ENCODE measurements at regions not wholly inside any gene's neighbourhood (a gene's known extent, or its start where the extent isn't known, plus 50 kb on each side); places are given as distances from the start of the nearest gene placed in this dataset.

- Histone ChIP-seq H3K9me3 (ENCODE audit: control insufficient read depth in 1 of 2, low read length in 2 of 2) (no peaks in the 10 kb centered on the region), H3K4me3 (ENCODE audit: low read depth in 1 of 2, low read length in 2 of 2) (no peak overlapping the region), H3K27ac (ENCODE audit: low read length) (no peak overlapping the region), H3K27me3 (ENCODE audit: low read depth, low read length) (no peaks in the 10 kb centered on the region), H3K4me1 (ENCODE audit: control insufficient read depth in 1 of 2, insufficient read depth in 2 of 2, low read length in 2 of 2) (peaks cover 0 to 15% of the 10 kb centered on the region in 2 donors), H3K36me3 (ENCODE audit: control insufficient read depth in 1 of 2, insufficient read depth in 2 of 2, low read length in 2 of 2) (no peaks in the 10 kb centered on the region)
Measured at GRCh38 chr10:78451592-78451991, 417.9 kb downstream of the RPS24 start.

GRCh38 chr10:78454123-78454645 is 420.5 kb downstream of the RPS24 start:
- Histone ChIP-seq H3K4me1 (ENCODE audit: control insufficient read depth in 1 of 2, insufficient read depth in 2 of 2, low read length in 2 of 2) (peaks cover 0 to 15% of the 10 kb centered on the region in 2 donors), H3K27ac (ENCODE audit: low read length) (no peak overlapping the region), H3K36me3 (ENCODE audit: control insufficient read depth in 1 of 2, insufficient read depth in 2 of 2, low read length in 2 of 2) (no peaks in the 10 kb centered on the region), H3K4me3 (ENCODE audit: low read depth in 1 of 2, low read length in 2 of 2) (no peak overlapping the region), H3K27me3 (ENCODE audit: low read depth, low read length) (no peaks in the 10 kb centered on the region), H3K9me3 (ENCODE audit: control insufficient read depth in 1 of 2, low read length in 2 of 2) (no peaks in the 10 kb centered on the region)

- Histone ChIP-seq H3K36me3 (ENCODE audit: control insufficient read depth in 1 of 2, insufficient read depth in 2 of 2, low read length in 2 of 2) (no peaks in the 10 kb centered on the region), H3K27me3 (ENCODE audit: low read depth, low read length) (no peaks in the 10 kb centered on the region), H3K27ac (ENCODE audit: low read length) (no peak overlapping the region), H3K9me3 (ENCODE audit: control insufficient read depth in 1 of 2, low read length in 2 of 2) (no peaks in the 10 kb centered on the region), H3K4me1 (ENCODE audit: control insufficient read depth in 1 of 2, insufficient read depth in 2 of 2, low read length in 2 of 2) (peaks cover 0 to 15% of the 10 kb centered on the region in 2 donors), H3K4me3 (ENCODE audit: low read depth in 1 of 2, low read length in 2 of 2) (no peak overlapping the region)
Measured at GRCh38 chr10:78455236-78455635, 421.6 kb downstream of the RPS24 start.

GRCh38 chr10:78455811-78456210 is 422.1 kb downstream of the RPS24 start:
- Histone ChIP-seq H3K27me3 (ENCODE audit: low read depth, low read length) (no peaks in the 10 kb centered on the region), H3K4me3 (ENCODE audit: low read depth in 1 of 2, low read length in 2 of 2) (no peak overlapping the region), H3K27ac (ENCODE audit: low read length) (no peak overlapping the region), H3K9me3 (ENCODE audit: control insufficient read depth in 1 of 2, low read length in 2 of 2) (no peaks in the 10 kb centered on the region), H3K4me1 (ENCODE audit: control insufficient read depth in 1 of 2, insufficient read depth in 2 of 2, low read length in 2 of 2) (peaks cover 0 to 15% of the 10 kb centered on the region in 2 donors), H3K36me3 (ENCODE audit: control insufficient read depth in 1 of 2, insufficient read depth in 2 of 2, low read length in 2 of 2) (no peaks in the 10 kb centered on the region)

- no peaks in the 10 kb centered on the region for H3K27me3 ChIP-seq (ENCODE audit: low read depth, low read length)
- H3K36me3 ChIP-seq (ENCODE audit: control insufficient read depth in 1 of 2, insufficient read depth in 2 of 2, low read length in 2 of 2): no peaks in the 10 kb centered on the region
Measured at GRCh38 chr10:78456649-78457400, 423.2 kb downstream of the RPS24 start.

GRCh38 chr10:78457804-78458482 is 424.3 kb downstream of the RPS24 start:
- H3K27me3 ChIP-seq (ENCODE audit: low read depth, low read length): no peaks in the 10 kb centered on the region
- no peaks in the 10 kb centered on the region for H3K9me3 ChIP-seq (ENCODE audit: control insufficient read depth in 1 of 2, low read length in 2 of 2)
- H3K27ac ChIP-seq (ENCODE audit: low read length): no peak overlapping the region
- peaks cover 0 to 6% of the 10 kb centered on the region in 2 donors for H3K4me1 ChIP-seq (ENCODE audit: control insufficient read depth in 1 of 2, insufficient read depth in 2 of 2, low read length in 2 of 2)
- H3K36me3 ChIP-seq (ENCODE audit: control insufficient read depth in 1 of 2, insufficient read depth in 2 of 2, low read length in 2 of 2): no peaks in the 10 kb centered on the region
- H3K4me3 ChIP-seq (ENCODE audit: low read depth in 1 of 2, low read length in 2 of 2): no peak overlapping the region

More at GRCh38 chr10:78456649-78457400, 423.2 kb downstream of the RPS24 start:
- peaks cover 0 to 6% of the 10 kb centered on the region in 2 donors for H3K4me1 ChIP-seq (ENCODE audit: control insufficient read depth in 1 of 2, insufficient read depth in 2 of 2, low read length in 2 of 2)
- no peaks in the 10 kb centered on the region for H3K9me3 ChIP-seq (ENCODE audit: control insufficient read depth in 1 of 2, low read length in 2 of 2)
- H3K4me3 ChIP-seq (ENCODE audit: low read depth in 1 of 2, low read length in 2 of 2): no peak overlapping the region
- no peak overlapping the region for H3K27ac ChIP-seq (ENCODE audit: low read length)

- H3K9me3 ChIP-seq (ENCODE audit: control insufficient read depth in 1 of 2, low read length in 2 of 2): no peaks in the 10 kb centered on the region
- H3K36me3 ChIP-seq (ENCODE audit: control insufficient read depth in 1 of 2, insufficient read depth in 2 of 2, low read length in 2 of 2): no peaks in the 10 kb centered on the region
- H3K27me3 ChIP-seq (ENCODE audit: low read depth, low read length): no peaks in the 10 kb centered on the region
- H3K27ac ChIP-seq (ENCODE audit: low read length): no peak overlapping the region
- peaks cover 0 to 6% of the 10 kb centered on the region in 2 donors for H3K4me1 ChIP-seq (ENCODE audit: control insufficient read depth in 1 of 2, insufficient read depth in 2 of 2, low read length in 2 of 2)
- H3K4me3 ChIP-seq (ENCODE audit: low read depth in 1 of 2, low read length in 2 of 2): no peak overlapping the region
Measured at GRCh38 chr10:78458983-78459638, 425.4 kb downstream of the RPS24 start.

- Histone ChIP-seq H3K27ac (ENCODE audit: low read length) (no peak overlapping the region), H3K27me3 (ENCODE audit: low read depth, low read length) (no peaks in the 10 kb centered on the region), H3K4me3 (ENCODE audit: low read depth in 1 of 2, low read length in 2 of 2) (no peak overlapping the region), H3K4me1 (ENCODE audit: control insufficient read depth in 1 of 2, insufficient read depth in 2 of 2, low read length in 2 of 2) (peaks cover 0 to 6% of the 10 kb centered on the region in 2 donors), H3K36me3 (ENCODE audit: control insufficient read depth in 1 of 2, insufficient read depth in 2 of 2, low read length in 2 of 2) (no peaks in the 10 kb centered on the region), H3K9me3 (ENCODE audit: control insufficient read depth in 1 of 2, low read length in 2 of 2) (no peaks in the 10 kb centered on the region)
Measured at GRCh38 chr10:78459639-78460037, 426.0 kb downstream of the RPS24 start.

- Histone ChIP-seq H3K27ac (ENCODE audit: low read length) (no peak overlapping the region), H3K36me3 (ENCODE audit: control insufficient read depth in 1 of 2, insufficient read depth in 2 of 2, low read length in 2 of 2) (no peaks in the 10 kb centered on the region), H3K9me3 (ENCODE audit: control insufficient read depth in 1 of 2, low read length in 2 of 2) (no peaks in the 10 kb centered on the region), H3K27me3 (ENCODE audit: low read depth, low read length) (no peaks in the 10 kb centered on the region), H3K4me3 (ENCODE audit: low read depth in 1 of 2, low read length in 2 of 2) (no peak overlapping the region), H3K4me1 (ENCODE audit: control insufficient read depth in 1 of 2, insufficient read depth in 2 of 2, low read length in 2 of 2) (peaks cover 0 to 4% of the 10 kb centered on the region in 2 donors)
Measured at GRCh38 chr10:78460204-78460603, 426.5 kb downstream of the RPS24 start.

GRCh38 chr10:78461333-78461732 is 427.7 kb downstream of the RPS24 start:
- no peaks in the 10 kb centered on the region for H3K9me3 ChIP-seq (ENCODE audit: control insufficient read depth in 1 of 2, low read length in 2 of 2)
- H3K27me3 ChIP-seq (ENCODE audit: low read depth, low read length): no peaks in the 10 kb centered on the region
- H3K36me3 ChIP-seq (ENCODE audit: control insufficient read depth in 1 of 2, insufficient read depth in 2 of 2, low read length in 2 of 2): no peaks in the 10 kb centered on the region
- H3K4me3 ChIP-seq (ENCODE audit: low read depth in 1 of 2, low read length in 2 of 2): no peak overlapping the region
- H3K4me1 ChIP-seq (ENCODE audit: control insufficient read depth in 1 of 2, insufficient read depth in 2 of 2, low read length in 2 of 2): no peaks in the 10 kb centered on the region
- no peak overlapping the region for H3K27ac ChIP-seq (ENCODE audit: low read length)

GRCh38 chr10:78462176-78462575 is 428.5 kb downstream of the RPS24 start:
- Histone ChIP-seq H3K36me3 (ENCODE audit: control insufficient read depth in 1 of 2, insufficient read depth in 2 of 2, low read length in 2 of 2) (no peaks in the 10 kb centered on the region), H3K9me3 (ENCODE audit: control insufficient read depth in 1 of 2, low read length in 2 of 2) (no peaks in the 10 kb centered on the region), H3K27me3 (ENCODE audit: low read depth, low read length) (no peaks in the 10 kb centered on the region)

More at GRCh38 chr10:78462176-78462575, 428.5 kb downstream of the RPS24 start:
- no peak overlapping the region for H3K4me3 ChIP-seq (ENCODE audit: low read depth in 1 of 2, low read length in 2 of 2)
- no peak overlapping the region for H3K27ac ChIP-seq (ENCODE audit: low read length)
- no peaks in the 10 kb centered on the region for H3K4me1 ChIP-seq (ENCODE audit: control insufficient read depth in 1 of 2, insufficient read depth in 2 of 2, low read length in 2 of 2)

All from muscle layer of duodenum (tissue), 2 donors.